ENCODE measurements at regions not wholly inside any gene's neighbourhood (a gene's known extent, or its start where the extent isn't known, plus 50 kb on each side); places are given as distances from the start of the nearest gene placed in this dataset.
"Not testable (repeated sequence)": the region's sequence is repeated elsewhere in the genome, so short reads cannot be mapped to it uniquely, and the experiment has no call there.

GRCh38 chr2:87093252-87093651 is 71.6 kb upstream of the PLGLB1 start:
- TF ChIP-seq ZNF292 (tag by site-specific recombination; IDR thresholded peaks at IDR 0.05; ENCODE audit: borderline replicate concordance, low read depth); YY1 (tag by site-specific recombination; IDR thresholded peaks at IDR 0.05); ZNF394 (tag by site-specific recombination; IDR thresholded peaks at IDR 0.05; ENCODE audit: borderline replicate concordance); ZSCAN16 (tag by site-specific recombination; IDR thresholded peaks at IDR 0.05); ZNF274 (IDR thresholded peaks at IDR 0.05; ENCODE audit: low read length); ZNF274 (tag by site-specific recombination; IDR thresholded peaks at IDR 0.05; ENCODE audit: borderline replicate concordance); CTCF (tag by site-specific recombination; IDR thresholded peaks at IDR 0.05); ZNF2 (tag by site-specific recombination; IDR thresholded peaks at IDR 0.05); ZFP41 (tag by site-specific recombination; IDR thresholded peaks at IDR 0.05; ENCODE audit: borderline replicate concordance): not testable (repeated sequence)
